ENCODE measurements at regions not wholly inside any gene's neighbourhood (a gene's known extent, or its start where the extent isn't known, plus 50 kb on each side); places are given as distances from the start of the nearest gene placed in this dataset.

DNA sequence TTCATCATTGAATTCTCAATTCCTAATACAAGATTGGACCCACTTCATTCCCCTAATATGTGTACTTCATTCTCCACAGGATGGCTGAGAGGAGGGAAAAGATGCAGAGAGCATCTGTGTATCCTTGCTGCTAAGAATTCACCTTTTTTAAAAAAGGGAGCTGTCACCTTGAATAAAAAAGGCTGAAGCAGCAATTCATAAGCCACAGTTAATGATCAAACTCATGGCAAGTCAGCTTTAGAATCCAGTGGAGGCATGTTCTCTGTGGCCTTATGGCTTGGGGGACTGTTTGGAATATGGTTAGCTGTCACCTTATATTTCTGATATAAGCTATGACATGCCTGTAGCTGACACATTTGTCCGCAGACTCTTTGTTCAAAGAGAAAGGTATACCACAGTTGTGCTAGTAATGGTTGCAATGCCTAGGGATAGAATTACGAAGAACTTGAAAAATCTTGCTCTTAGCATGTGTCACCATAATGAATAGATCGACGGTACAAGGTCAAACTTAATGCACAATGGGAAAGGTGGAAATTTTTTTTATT lies 256.8 kb upstream of the TNC start:
- TF ChIP-seq CTCF (IDR thresholded peaks at IDR 0.05) (no peak), POLR2A (IDR thresholded peaks at IDR 0.05) (no peak)
